GM19467 (cell line): ENCODE measurements at regions not wholly inside any gene's neighbourhood (a gene's known extent, or its start where the extent isn't known, plus 50 kb on each side); places are given as distances from the start of the nearest gene placed in this dataset.

Experiments
- ATAC-seq: cut with Tn5 transposase; IDR thresholded peaks from one replicate; pipeline ENCODE4 v1.9.1; 2021; ENCODE audit warnings: mild to moderate bottlenecking, moderate library complexity; ENCODE audit not compliant: unreplicated experiment

GRCh38 chr10:6781133-6781770 lies 201.2 kb upstream of the PRKCQ start:
- no peak for ATAC-seq

- no peak for ATAC-seq
These were observed 200.1 kb upstream of the PRKCQ start for GRCh38 chr10:6780008-6780677.

- no peak for ATAC-seq
These were observed 199.1 kb upstream of the PRKCQ start for GRCh38 chr10:6778992-6779701.

GRCh38 chr10:6776170-6776569 lies 196.1 kb upstream of the PRKCQ start:
- no peak for ATAC-seq

GRCh38 chr10:6774406-6774805 lies 194.3 kb upstream of the PRKCQ start:
- ATAC-seq: no peak

GRCh38 chr10:6771331-6771730 lies 191.3 kb upstream of the PRKCQ start:
- ATAC-seq: no peak

GRCh38 chr10:6770846-6771245 lies 190.8 kb upstream of the PRKCQ start:
- ATAC-seq: no peak

GRCh38 chr10:6769704-6770417 lies 189.8 kb upstream of the PRKCQ start:
- ATAC-seq: no peak

- ATAC-seq: no peak
These were observed 186.2 kb upstream of the PRKCQ start for GRCh38 chr10:6766131-6766801.

GRCh38 chr10:6763423-6763822 lies 183.3 kb upstream of the PRKCQ start:
- no peak for ATAC-seq

GRCh38 chr10:6763001-6763400 lies 182.9 kb upstream of the PRKCQ start:
- ATAC-seq: no peak

GRCh38 chr10:6759961-6760360 lies 179.9 kb upstream of the PRKCQ start:
- no peak for ATAC-seq

GRCh38 chr10:6757158-6757557 lies 177.1 kb upstream of the PRKCQ start:
- ATAC-seq: no peak

GRCh38 chr10:6756716-6757115 lies 176.6 kb upstream of the PRKCQ start:
- ATAC-seq: no peak

GRCh38 chr10:6755781-6756460 lies 175.8 kb upstream of the PRKCQ start:
- ATAC-seq: no peak

- no peak for ATAC-seq
These were observed 173.6 kb upstream of the PRKCQ start for GRCh38 chr10:6753644-6754043.

GRCh38 chr10:6751363-6751762 lies 171.3 kb upstream of the PRKCQ start:
- ATAC-seq: no peak

GRCh38 chr10:6748981-6749635 lies 169.0 kb upstream of the PRKCQ start:
- no peak for ATAC-seq

- no peak for ATAC-seq
These were observed 168.0 kb upstream of the PRKCQ start for GRCh38 chr10:6748029-6748428.

- ATAC-seq: no peak
These were observed 166.7 kb upstream of the PRKCQ start for GRCh38 chr10:6746782-6747181.
